ENCODE measurements at regions not wholly inside any gene's neighbourhood (a gene's known extent, or its start where the extent isn't known, plus 50 kb on each side); places are given as distances from the start of the nearest gene placed in this dataset.

GRCh38 chr3:36147934-36148558, 232.3 kb upstream of the STAC start:
- H3K36me3 ChIP-seq (ENCODE audit: control insufficient read depth, insufficient read depth, low read length) = no peaks in the 10 kb centered on the region
- no peaks in the 10 kb centered on the region; the same call in 1 of the 2 replicates for H3K27me3 ChIP-seq (replicated peaks; ENCODE audit: control insufficient read depth, insufficient read depth, low read length)
- DNase-seq (ENCODE audit: extremely low read depth, insufficient read length) = no peak
- TF ChIP-seq, protein P1, sequence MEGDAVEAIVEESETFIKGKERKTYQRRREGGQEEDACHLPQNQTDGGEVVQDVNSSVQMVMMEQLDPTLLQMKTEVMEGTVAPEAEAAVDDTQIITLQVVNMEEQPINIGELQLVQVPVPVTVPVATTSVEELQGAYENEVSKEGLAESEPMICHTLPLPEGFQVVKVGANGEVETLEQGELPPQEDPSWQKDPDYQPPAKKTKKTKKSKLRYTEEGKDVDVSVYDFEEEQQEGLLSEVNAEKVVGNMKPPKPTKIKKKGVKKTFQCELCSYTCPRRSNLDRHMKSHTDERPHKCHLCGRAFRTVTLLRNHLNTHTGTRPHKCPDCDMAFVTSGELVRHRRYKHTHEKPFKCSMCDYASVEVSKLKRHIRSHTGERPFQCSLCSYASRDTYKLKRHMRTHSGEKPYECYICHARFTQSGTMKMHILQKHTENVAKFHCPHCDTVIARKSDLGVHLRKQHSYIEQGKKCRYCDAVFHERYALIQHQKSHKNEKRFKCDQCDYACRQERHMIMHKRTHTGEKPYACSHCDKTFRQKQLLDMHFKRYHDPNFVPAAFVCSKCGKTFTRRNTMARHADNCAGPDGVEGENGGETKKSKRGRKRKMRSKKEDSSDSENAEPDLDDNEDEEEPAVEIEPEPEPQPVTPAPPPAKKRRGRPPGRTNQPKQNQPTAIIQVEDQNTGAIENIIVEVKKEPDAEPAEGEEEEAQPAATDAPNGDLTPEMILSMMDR (IDR thresholded peaks at IDR 0.05; ENCODE audit: insufficient read depth, low read length, poor library complexity, severe bottlenecking) = no peak
- no peak overlapping the region for H3K4me3 ChIP-seq (replicated peaks; ENCODE audit: low read depth, low read length)

DNA sequence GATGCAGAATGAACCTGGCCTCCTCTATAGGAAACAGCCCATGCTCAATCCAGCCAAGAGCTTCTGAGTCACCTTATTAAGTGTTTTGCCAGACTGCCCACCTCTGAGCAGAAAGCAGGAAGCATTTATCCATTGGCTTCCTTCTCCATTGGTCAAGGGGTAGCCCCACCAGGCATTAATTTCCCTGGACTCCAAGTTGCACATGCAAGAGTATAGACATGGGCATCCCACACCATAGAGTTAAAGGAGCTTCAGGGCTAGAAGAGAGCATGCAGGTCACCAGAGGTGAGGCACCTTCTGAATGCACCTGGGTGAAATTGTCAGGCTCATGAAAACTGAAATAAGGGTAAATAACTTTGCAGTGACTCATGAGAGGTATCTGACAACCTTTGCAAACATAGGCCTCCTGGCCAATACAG, 230.8 kb upstream of the STAC start:
- Histone ChIP-seq H3K36me3 (ENCODE audit: control insufficient read depth, insufficient read depth, low read length) (no peaks in the 10 kb centered on the region), H3K27me3 (replicated peaks; ENCODE audit: control insufficient read depth, insufficient read depth, low read length) (no peaks in the 10 kb centered on the region), H3K4me3 (replicated peaks; ENCODE audit: low read depth, low read length) (no peak overlapping the region)
- DNase-seq (ENCODE audit: extremely low read depth, insufficient read length) = no peak
- TF ChIP-seq, protein P1 (IDR thresholded peaks at IDR 0.05; ENCODE audit: insufficient read depth, low read length, poor library complexity, severe bottlenecking) = no peak

- Histone ChIP-seq H3K27me3 (replicated peaks; ENCODE audit: control insufficient read depth, insufficient read depth, low read length) (no peaks in the 10 kb centered on the region), H3K4me3 (replicated peaks; ENCODE audit: low read depth, low read length) (no peak overlapping the region), H3K36me3 (ENCODE audit: control insufficient read depth, insufficient read depth, low read length) (no peaks in the 10 kb centered on the region)
- TF ChIP-seq, protein P1 (IDR thresholded peaks at IDR 0.05; ENCODE audit: insufficient read depth, low read length, poor library complexity, severe bottlenecking) = no peak
- DNase-seq (ENCODE audit: extremely low read depth, insufficient read length) = no peak
Measured at GRCh38 chr3:36155515-36155914, 224.8 kb upstream of the STAC start.

DNA sequence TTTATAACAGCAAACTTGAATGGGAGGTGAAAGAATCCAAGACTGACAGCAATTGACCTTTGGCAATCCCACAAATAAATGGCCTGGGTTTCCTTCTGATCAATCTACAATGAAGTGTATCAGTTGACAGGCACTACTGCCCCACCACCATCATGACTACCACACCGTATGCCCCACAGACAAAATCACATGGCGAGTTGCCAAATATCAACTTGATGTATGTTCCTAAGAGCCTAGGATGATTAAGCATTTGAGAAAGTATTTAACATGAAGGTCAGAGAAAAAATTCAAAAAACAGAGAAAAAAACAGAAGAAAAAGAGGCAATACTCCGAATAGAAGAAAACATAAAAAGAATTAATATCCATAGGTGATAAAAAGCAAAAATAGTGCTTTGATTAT, 215.9 kb upstream of the STAC start:
- no peak for DNase-seq (ENCODE audit: extremely low read depth, insufficient read length)
- Histone ChIP-seq H3K27me3 (replicated peaks; ENCODE audit: control insufficient read depth, insufficient read depth, low read length) (no peaks in the 10 kb centered on the region), H3K36me3 (ENCODE audit: control insufficient read depth, insufficient read depth, low read length) (no peaks in the 10 kb centered on the region), H3K4me3 (replicated peaks; ENCODE audit: low read depth, low read length) (no peak overlapping the region)
- TF ChIP-seq, protein P1 (IDR thresholded peaks at IDR 0.05; ENCODE audit: insufficient read depth, low read length, poor library complexity, severe bottlenecking) = no peak

DNA sequence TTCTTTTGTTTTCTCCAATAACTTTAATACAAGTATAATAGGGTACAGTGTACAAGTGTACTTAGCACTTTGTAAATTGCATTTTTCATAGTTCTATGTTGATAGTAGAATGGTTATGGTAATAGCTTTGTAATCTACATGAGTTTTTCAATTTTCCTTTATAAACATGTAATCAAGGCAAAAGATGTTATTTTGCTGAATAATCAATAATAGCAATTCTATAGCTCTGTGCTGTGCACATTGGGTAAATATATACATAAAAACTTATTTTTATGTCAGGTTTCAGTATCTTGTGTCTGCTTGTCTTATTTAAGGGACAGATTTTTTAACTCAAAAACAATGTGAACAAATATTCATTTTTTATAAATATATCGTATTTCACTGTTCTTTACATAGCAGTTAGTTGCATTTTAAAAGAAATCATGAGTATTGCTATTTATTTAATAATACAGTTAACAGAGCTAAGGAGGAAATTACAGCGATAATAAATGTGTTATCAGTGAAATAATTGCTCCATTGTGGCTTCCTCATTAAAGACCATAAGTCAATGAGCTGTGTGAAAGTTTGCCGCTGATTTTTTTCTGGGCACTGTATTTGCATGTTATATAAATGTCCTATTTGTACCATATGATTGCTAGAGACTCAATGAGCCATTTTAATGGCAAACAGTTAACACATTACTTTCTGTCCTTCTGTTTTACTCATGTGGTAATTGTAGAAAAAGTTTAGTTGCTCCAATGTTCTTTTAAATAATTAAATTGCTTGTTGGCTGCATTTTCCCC, 214.6 kb upstream of the STAC start:
- TF ChIP-seq, protein P1 (IDR thresholded peaks at IDR 0.05; ENCODE audit: insufficient read depth, low read length, poor library complexity, severe bottlenecking) = no peak
- H3K36me3 ChIP-seq (ENCODE audit: control insufficient read depth, insufficient read depth, low read length) = no peaks in the 10 kb centered on the region
- no peaks in the 10 kb centered on the region for H3K27me3 ChIP-seq (replicated peaks; ENCODE audit: control insufficient read depth, insufficient read depth, low read length)
- no peak overlapping the region for H3K4me3 ChIP-seq (replicated peaks; ENCODE audit: low read depth, low read length)
- no peak for DNase-seq (ENCODE audit: extremely low read depth, insufficient read length)

Measured in GM06990 (cell line).